ENCODE measurements at regions not wholly inside any gene's neighbourhood (a gene's known extent, or its start where the extent isn't known, plus 50 kb on each side); places are given as distances from the start of the nearest gene placed in this dataset.

DNA sequence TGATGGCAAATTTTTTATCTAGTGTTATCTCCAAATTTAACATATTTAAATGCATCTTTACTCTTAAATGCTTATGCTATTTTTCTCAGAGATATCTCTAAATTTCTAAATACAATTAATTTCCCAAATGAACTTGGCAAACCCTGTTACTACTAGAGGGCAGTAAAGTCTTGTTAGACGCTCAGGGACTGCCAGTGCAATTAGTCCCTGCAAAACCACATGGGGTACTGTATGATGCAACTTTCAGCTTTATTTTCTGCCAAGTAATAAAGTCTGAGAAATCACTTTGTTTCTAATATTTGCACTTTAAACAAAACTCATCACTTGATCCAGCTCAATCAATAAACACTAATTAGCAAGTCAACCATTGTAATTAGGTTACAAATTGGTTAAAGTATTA lies 76.0 kb upstream of the ADGRB3 start:
- TF ChIP-seq, protein P1, sequence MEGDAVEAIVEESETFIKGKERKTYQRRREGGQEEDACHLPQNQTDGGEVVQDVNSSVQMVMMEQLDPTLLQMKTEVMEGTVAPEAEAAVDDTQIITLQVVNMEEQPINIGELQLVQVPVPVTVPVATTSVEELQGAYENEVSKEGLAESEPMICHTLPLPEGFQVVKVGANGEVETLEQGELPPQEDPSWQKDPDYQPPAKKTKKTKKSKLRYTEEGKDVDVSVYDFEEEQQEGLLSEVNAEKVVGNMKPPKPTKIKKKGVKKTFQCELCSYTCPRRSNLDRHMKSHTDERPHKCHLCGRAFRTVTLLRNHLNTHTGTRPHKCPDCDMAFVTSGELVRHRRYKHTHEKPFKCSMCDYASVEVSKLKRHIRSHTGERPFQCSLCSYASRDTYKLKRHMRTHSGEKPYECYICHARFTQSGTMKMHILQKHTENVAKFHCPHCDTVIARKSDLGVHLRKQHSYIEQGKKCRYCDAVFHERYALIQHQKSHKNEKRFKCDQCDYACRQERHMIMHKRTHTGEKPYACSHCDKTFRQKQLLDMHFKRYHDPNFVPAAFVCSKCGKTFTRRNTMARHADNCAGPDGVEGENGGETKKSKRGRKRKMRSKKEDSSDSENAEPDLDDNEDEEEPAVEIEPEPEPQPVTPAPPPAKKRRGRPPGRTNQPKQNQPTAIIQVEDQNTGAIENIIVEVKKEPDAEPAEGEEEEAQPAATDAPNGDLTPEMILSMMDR (IDR thresholded peaks at IDR 0.05), result no peak
- no peak for TF ChIP-seq POLR2A (IDR thresholded peaks at IDR 0.05)
- no peak for TF ChIP-seq POLR2AphosphoS5 (IDR thresholded peaks at IDR 0.05; ENCODE audit: insufficient read depth in 1 of 2, low read depth in 1 of 2)

All from vagina (tissue), 2 donors.